ENCODE measurements at regions not wholly inside any gene's neighbourhood (a gene's known extent, or its start where the extent isn't known, plus 50 kb on each side); places are given as distances from the start of the nearest gene placed in this dataset.

DNA sequence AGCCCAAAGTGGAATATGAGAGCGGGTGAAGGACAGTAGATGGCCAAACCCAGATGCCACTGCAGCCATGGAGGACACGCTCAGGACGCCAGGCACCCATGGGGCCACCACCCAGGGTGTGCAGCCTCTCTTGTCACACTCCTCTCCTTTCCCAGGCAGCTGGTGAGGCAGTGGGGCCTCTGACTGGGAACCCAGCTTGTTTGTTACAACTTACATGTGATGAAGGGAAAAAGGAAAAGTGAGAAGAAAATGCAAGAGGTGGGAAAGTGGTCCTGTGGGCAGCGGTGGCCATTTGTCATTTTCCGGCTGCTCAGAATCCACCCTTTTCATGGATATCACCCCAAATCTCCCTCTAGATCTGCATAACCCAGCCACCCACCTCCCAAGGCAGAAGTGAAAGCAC is 62.7 kb upstream of the UNC5A start:
- Histone ChIP-seq H3K9me3 (ENCODE audit: low read length) (no peaks in the 10 kb centered on the region), H3K4me2 (ENCODE audit: low read length) (no peak overlapping the region), H3K4me1 (ENCODE audit: insufficient read depth, low read length, poor library complexity, severe bottlenecking) (no peaks in the 10 kb centered on the region), H3K27ac (ENCODE audit: low read depth, low read length, poor library complexity, severe bottlenecking) (no peak overlapping the region), H2AFZ (ENCODE audit: low read length) (no peak overlapping the region), H3K36me3 (ENCODE audit: insufficient read depth, low read length) (no peaks in the 10 kb centered on the region), H4K20me1 (ENCODE audit: insufficient read depth, low read length) (no peaks in the 10 kb centered on the region), H3K9me2 (ENCODE audit: insufficient read depth, low read length) (no peaks in the 10 kb centered on the region), H3K79me2 (ENCODE audit: insufficient read depth, low read depth, low read length) (no peaks in the 10 kb centered on the region), H3K4me3 (ENCODE audit: low read depth, low read length, poor library complexity, severe bottlenecking) (no peak overlapping the region)
- intact Hi-C loops (cut with micrococcal nuclease; ENCODE audit: unreplicated experiment): no loop called here
- TF ChIP-seq EZH2phosphoT487 (IDR thresholded peaks at IDR 0.05; ENCODE audit: borderline replicate concordance, low read depth, low read length): no peak
- TF ChIP-seq, protein P1, sequence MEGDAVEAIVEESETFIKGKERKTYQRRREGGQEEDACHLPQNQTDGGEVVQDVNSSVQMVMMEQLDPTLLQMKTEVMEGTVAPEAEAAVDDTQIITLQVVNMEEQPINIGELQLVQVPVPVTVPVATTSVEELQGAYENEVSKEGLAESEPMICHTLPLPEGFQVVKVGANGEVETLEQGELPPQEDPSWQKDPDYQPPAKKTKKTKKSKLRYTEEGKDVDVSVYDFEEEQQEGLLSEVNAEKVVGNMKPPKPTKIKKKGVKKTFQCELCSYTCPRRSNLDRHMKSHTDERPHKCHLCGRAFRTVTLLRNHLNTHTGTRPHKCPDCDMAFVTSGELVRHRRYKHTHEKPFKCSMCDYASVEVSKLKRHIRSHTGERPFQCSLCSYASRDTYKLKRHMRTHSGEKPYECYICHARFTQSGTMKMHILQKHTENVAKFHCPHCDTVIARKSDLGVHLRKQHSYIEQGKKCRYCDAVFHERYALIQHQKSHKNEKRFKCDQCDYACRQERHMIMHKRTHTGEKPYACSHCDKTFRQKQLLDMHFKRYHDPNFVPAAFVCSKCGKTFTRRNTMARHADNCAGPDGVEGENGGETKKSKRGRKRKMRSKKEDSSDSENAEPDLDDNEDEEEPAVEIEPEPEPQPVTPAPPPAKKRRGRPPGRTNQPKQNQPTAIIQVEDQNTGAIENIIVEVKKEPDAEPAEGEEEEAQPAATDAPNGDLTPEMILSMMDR (conservative IDR thresholded peaks at IDR 0.05; ENCODE audit: low read length): no peak
- DNase-seq (ENCODE audit: low spot score): no peak
- POLR2A ChIA-PET: no interaction called here
- CTCF ChIA-PET (ENCODE audit: unreplicated experiment): no interaction called here
- no TSS peak for BruUV-seq (replicated peaks)

DNA sequence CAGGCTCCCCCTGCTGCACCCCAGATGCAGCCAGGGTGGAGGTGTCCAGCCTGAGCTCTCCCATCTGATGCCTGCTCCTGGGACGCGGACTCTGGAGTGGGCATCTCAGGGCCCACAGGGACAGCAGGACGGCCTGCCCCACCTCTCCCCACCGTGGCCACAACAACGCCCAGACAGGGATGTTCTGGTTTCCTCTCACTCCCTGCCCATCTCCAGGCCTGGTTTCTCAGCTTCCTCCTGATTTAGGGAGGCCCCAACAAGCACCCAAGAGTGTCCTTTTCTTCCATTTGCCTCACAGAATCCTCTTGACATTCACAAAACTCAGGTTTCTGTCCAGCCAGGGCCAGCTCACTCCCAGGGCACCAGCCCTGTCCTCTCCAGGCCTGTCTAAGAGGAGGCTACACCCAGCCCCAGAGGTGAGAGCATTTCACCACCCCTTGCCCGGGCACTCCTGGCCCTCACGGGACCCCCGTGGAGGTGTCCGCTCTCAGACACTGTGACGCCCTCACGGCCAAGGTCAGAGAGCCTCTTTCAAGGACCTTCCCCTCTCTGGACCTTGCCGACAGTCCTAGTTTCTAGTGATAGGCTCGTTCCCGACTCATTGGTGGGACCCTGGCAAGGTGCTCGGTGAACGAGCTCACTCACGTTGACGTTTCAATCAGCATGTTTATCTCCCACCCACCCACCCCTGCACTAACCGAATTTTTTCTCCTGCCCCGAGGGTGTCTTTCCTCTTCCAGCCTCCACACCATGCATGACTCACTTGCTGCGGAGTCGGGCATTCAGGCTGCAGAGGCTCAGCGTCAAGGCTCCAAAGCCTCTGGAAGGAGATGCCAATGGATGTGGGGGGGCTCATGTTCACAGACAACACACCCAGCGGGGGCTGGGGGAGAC is 62.0 kb upstream of the UNC5A start:
- Histone ChIP-seq H2AFZ (ENCODE audit: low read length) (no peak overlapping the region), H3K9me2 (ENCODE audit: insufficient read depth, low read length) (no peaks in the 10 kb centered on the region), H3K27ac (ENCODE audit: low read depth, low read length, poor library complexity, severe bottlenecking) (no peak overlapping the region), H3K4me3 (ENCODE audit: low read depth, low read length, poor library complexity, severe bottlenecking) (no peak overlapping the region), H3K79me2 (ENCODE audit: insufficient read depth, low read depth, low read length) (no peaks in the 10 kb centered on the region), H3K9me3 (ENCODE audit: low read length) (no peaks in the 10 kb centered on the region), H4K20me1 (ENCODE audit: insufficient read depth, low read length) (no peaks in the 10 kb centered on the region), H3K36me3 (ENCODE audit: insufficient read depth, low read length) (no peaks in the 10 kb centered on the region), H3K4me1 (ENCODE audit: insufficient read depth, low read length, poor library complexity, severe bottlenecking) (no peaks in the 10 kb centered on the region), H3K4me2 (ENCODE audit: low read length) (no peak overlapping the region)
- intact Hi-C loops (cut with micrococcal nuclease; ENCODE audit: unreplicated experiment): no loop called here
- no peak for TF ChIP-seq EZH2phosphoT487 (IDR thresholded peaks at IDR 0.05; ENCODE audit: borderline replicate concordance, low read depth, low read length)
- ChIA-PET CTCF (ENCODE audit: unreplicated experiment) (no interaction called here), POLR2A (no interaction called here)
- no peak for DNase-seq (ENCODE audit: low spot score)
- no TSS peak for BruUV-seq (replicated peaks)

DNA sequence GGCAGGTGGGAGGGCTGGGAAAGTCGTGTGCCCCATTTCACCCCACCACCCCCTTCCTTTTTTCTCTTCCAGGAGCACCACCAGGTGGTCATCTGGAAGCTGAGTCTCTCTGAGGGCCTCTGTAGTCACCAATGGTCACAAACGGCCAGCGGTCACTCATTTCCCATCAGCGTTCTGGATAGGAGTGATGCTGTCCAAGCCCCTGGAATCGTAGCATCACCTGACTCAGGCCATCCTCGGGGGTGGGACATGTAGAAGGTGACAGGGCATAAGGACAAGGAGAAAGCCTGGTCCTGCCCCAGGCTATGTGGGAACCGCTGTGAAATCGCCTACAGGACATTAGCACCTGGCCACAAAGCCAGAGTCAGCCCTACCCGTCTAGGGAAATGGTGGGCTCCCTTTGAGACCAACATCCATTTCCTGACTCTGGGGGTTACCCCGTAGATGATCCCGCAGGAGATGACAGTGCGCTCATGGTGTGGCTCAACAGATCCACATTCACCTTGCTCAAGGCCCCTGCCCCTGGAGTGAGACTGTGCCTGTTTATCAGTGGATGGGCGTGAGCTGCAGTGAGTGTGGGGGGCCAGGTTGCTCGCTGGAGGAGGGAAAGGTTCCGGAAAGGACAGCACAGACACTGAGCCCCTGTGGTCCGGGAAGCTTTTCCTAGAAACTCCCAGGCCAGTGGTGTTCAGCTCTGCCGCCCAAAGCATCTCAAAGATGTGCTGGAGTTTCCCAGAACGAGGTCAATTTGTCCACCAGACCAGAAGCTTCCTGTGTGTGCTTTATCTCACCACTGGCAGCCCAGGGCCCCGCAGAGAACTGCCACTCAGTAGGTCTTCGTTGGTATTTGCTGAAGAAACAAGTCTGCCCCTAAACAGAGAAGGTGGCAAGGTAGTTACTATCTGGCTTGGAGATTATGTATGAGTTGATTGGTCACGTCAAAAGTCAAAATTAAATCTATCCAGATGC is 61.1 kb upstream of the UNC5A start:
- H2AFZ ChIP-seq (ENCODE audit: low read length): no peak overlapping the region
- DNase-seq (ENCODE audit: low spot score): no peak
- BruUV-seq (replicated peaks): no TSS peak
- H3K9me3 ChIP-seq (ENCODE audit: low read length): no peaks in the 10 kb centered on the region
- no peaks in the 10 kb centered on the region for H3K9me2 ChIP-seq (ENCODE audit: insufficient read depth, low read length)
- H3K4me1 ChIP-seq (ENCODE audit: insufficient read depth, low read length, poor library complexity, severe bottlenecking): no peaks in the 10 kb centered on the region
- H3K79me2 ChIP-seq (ENCODE audit: insufficient read depth, low read depth, low read length): no peaks in the 10 kb centered on the region
- H3K27ac ChIP-seq (ENCODE audit: low read depth, low read length, poor library complexity, severe bottlenecking): no peak overlapping the region
- intact Hi-C loops (cut with micrococcal nuclease; ENCODE audit: unreplicated experiment): no loop called here
- no peaks in the 10 kb centered on the region for H4K20me1 ChIP-seq (ENCODE audit: insufficient read depth, low read length)
- H3K4me3 ChIP-seq (ENCODE audit: low read depth, low read length, poor library complexity, severe bottlenecking): no peak overlapping the region
- TF ChIP-seq, protein P1 (conservative IDR thresholded peaks at IDR 0.05; ENCODE audit: low read length): no peak
- TF ChIP-seq EZH2phosphoT487 (IDR thresholded peaks at IDR 0.05; ENCODE audit: borderline replicate concordance, low read depth, low read length): no peak
- POLR2A ChIA-PET: no interaction called here
- CTCF ChIA-PET (ENCODE audit: unreplicated experiment): no interaction called here
- no peak overlapping the region for H3K4me2 ChIP-seq (ENCODE audit: low read length)
- H3K36me3 ChIP-seq (ENCODE audit: insufficient read depth, low read length): no peaks in the 10 kb centered on the region
